ENCODE measurements at regions not wholly inside any gene's neighbourhood (a gene's known extent, or its start where the extent isn't known, plus 50 kb on each side); places are given as distances from the start of the nearest gene placed in this dataset.

- Histone ChIP-seq H3K4me3 (ENCODE audit: low read depth, low read length) (no peak overlapping the region), H3K36me3 (no peaks in the 10 kb centered on the region), H3K9me3 (ENCODE audit: severe bottlenecking) (no peaks in the 10 kb centered on the region), H3K27ac (no peak overlapping the region), H3K27me3 (ENCODE audit: insufficient read depth, low read depth, severe bottlenecking) (peaks cover 71% of the 10 kb centered on the region)
- no peak for TF ChIP-seq CTCF (IDR thresholded peaks at IDR 0.05; ENCODE audit: low read depth, low read length)
- no peak for DNase-seq
Observed at GRCh38 chr2:65700720-65701119, 268.3 kb upstream of the SPRED2 start.

GRCh38 chr2:65700004-65700651 lies 267.7 kb upstream of the SPRED2 start:
- no peaks in the 10 kb centered on the region for H3K36me3 ChIP-seq
- no peak overlapping the region for H3K27ac ChIP-seq
- TF ChIP-seq CTCF (IDR thresholded peaks at IDR 0.05; ENCODE audit: low read depth, low read length): no peak
- H3K4me3 ChIP-seq (ENCODE audit: low read depth, low read length): no peak overlapping the region
- peaks cover 72% of the 10 kb centered on the region for H3K27me3 ChIP-seq (ENCODE audit: insufficient read depth, low read depth, severe bottlenecking)
- no peaks in the 10 kb centered on the region for H3K9me3 ChIP-seq (ENCODE audit: severe bottlenecking)
- DNase-seq: no peak

- peaks cover 47% of the 10 kb centered on the region for H3K27me3 ChIP-seq (ENCODE audit: insufficient read depth, low read depth, severe bottlenecking)
- TF ChIP-seq CTCF (IDR thresholded peaks at IDR 0.05; ENCODE audit: low read depth, low read length): no peak
- DNase-seq: no peak
- no peak overlapping the region for H3K4me3 ChIP-seq (ENCODE audit: low read depth, low read length)
- H3K9me3 ChIP-seq (ENCODE audit: severe bottlenecking): no peaks in the 10 kb centered on the region
- H3K27ac ChIP-seq: no peak overlapping the region
- no peaks in the 10 kb centered on the region for H3K36me3 ChIP-seq
Observed at GRCh38 chr2:65691816-65692215, 259.4 kb upstream of the SPRED2 start.

- DNase-seq: no peak
- Histone ChIP-seq H3K4me3 (ENCODE audit: low read depth, low read length) (no peak overlapping the region), H3K36me3 (no peaks in the 10 kb centered on the region), H3K9me3 (ENCODE audit: severe bottlenecking) (no peaks in the 10 kb centered on the region), H3K27me3 (ENCODE audit: insufficient read depth, low read depth, severe bottlenecking) (peaks cover 42% of the 10 kb centered on the region), H3K27ac (no peak overlapping the region)
- no peak for TF ChIP-seq CTCF (IDR thresholded peaks at IDR 0.05; ENCODE audit: low read depth, low read length)
Observed at GRCh38 chr2:65688141-65688886, 255.9 kb upstream of the SPRED2 start.

GRCh38 chr2:65687614-65688013 lies 255.2 kb upstream of the SPRED2 start:
- Histone ChIP-seq H3K4me3 (ENCODE audit: low read depth, low read length) (no peak overlapping the region), H3K9me3 (ENCODE audit: severe bottlenecking) (no peaks in the 10 kb centered on the region), H3K27me3 (ENCODE audit: insufficient read depth, low read depth, severe bottlenecking) (peaks cover 41% of the 10 kb centered on the region), H3K36me3 (no peaks in the 10 kb centered on the region), H3K27ac (no peak overlapping the region)
- DNase-seq: no peak
- TF ChIP-seq CTCF (IDR thresholded peaks at IDR 0.05; ENCODE audit: low read depth, low read length): no peak

Measured in WERI-Rb-1 (cell line).